ENCODE measurements at regions not wholly inside any gene's neighbourhood (a gene's known extent, or its start where the extent isn't known, plus 50 kb on each side); places are given as distances from the start of the nearest gene placed in this dataset.

DNA sequence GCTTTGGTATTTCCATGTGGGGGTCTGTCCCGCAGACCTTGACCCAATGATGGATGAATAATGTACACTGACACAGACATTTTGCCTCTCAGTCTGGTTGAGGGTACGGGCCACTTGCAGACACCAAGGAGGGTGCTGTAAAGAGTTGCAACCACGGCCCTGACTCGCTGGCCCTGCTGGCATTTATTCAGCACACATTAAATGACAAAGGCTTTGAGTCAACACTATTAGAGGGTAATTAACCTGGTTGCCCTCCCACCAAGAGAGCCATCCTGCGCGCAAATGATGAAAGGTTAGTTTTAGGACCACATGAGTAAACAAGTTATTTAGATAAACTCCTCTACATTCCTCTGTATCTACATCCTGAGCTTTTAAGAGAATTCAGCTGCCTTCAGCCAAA, 308.9 kb upstream of the MMS22L start:
- no peak for TF ChIP-seq POLR2A (IDR thresholded peaks at IDR 0.05)
- TF ChIP-seq, protein P1, sequence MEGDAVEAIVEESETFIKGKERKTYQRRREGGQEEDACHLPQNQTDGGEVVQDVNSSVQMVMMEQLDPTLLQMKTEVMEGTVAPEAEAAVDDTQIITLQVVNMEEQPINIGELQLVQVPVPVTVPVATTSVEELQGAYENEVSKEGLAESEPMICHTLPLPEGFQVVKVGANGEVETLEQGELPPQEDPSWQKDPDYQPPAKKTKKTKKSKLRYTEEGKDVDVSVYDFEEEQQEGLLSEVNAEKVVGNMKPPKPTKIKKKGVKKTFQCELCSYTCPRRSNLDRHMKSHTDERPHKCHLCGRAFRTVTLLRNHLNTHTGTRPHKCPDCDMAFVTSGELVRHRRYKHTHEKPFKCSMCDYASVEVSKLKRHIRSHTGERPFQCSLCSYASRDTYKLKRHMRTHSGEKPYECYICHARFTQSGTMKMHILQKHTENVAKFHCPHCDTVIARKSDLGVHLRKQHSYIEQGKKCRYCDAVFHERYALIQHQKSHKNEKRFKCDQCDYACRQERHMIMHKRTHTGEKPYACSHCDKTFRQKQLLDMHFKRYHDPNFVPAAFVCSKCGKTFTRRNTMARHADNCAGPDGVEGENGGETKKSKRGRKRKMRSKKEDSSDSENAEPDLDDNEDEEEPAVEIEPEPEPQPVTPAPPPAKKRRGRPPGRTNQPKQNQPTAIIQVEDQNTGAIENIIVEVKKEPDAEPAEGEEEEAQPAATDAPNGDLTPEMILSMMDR (IDR thresholded peaks at IDR 0.05): no peak
- Histone ChIP-seq H3K27me3 (no peaks in the 10 kb centered on the region), H3K36me3 (no peaks in the 10 kb centered on the region), H3K4me3 (no peak overlapping the region), H3K4me1 (peaks cover 0 to 8% (median 0%) of the 10 kb centered on the region in 12 donors), H3K27ac (no peak overlapping the region), H3K9me3 (no peaks in the 10 kb centered on the region)
- WGBS, 4 donors: 53 to 60% (median 56%) methylated on average over 6 of the region's 6 CpGs
- DNase-seq: no peak
- no peak for ATAC-seq
- intact Hi-C loops (cut with DNase I): no loop called here

DNA sequence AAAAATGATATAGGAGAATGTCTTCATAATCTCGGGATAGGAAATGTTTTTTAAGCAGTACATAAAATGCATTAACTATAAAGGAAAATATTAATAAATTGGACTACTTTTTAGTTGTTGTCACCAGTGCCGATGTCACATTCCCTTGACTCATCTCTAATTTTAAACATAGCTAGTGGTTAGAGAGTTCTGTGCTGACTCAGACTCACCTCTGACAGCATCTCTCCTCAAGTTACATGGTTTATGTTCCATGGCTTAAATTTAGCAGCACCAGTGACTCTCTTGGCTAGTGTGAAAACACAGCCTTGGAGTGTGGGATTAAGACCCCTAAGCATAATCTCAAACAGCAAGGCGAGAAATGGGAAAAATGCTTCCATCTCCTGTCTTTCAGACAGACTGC, 311.8 kb upstream of the MMS22L start:
- Histone ChIP-seq H3K27ac (peak overlapping the region in 9 of 12 donors; percentile 15 to 81 (median 58)), H3K27me3 (no peaks in the 10 kb centered on the region), H3K4me1 (peaks cover 0 to 8% (median 0%) of the 10 kb centered on the region in 12 donors), H3K36me3 (no peaks in the 10 kb centered on the region), H3K4me3 (no peak overlapping the region), H3K9me3 (no peaks in the 10 kb centered on the region)
- peak in 3 of 5 donors; percentile 12 to 26 (median 23) for DNase-seq
- peak; percentile 93 to 100 (median 98) for ATAC-seq
- TF ChIP-seq POLR2A (IDR thresholded peaks at IDR 0.05): no peak
- TF ChIP-seq, protein P1 (IDR thresholded peaks at IDR 0.05): no peak
- intact Hi-C loops (cut with DNase I): loop anchor here in 2 of 10 donors (2.0 to 5.0 kb wide), 2 partner anchors 72 to 74 kb away; no protein-coding TSS in a partner anchor
- 47 to 56% (median 55%) methylated on average over 3 of the region's 3 CpGs for WGBS, 4 donors

DNA sequence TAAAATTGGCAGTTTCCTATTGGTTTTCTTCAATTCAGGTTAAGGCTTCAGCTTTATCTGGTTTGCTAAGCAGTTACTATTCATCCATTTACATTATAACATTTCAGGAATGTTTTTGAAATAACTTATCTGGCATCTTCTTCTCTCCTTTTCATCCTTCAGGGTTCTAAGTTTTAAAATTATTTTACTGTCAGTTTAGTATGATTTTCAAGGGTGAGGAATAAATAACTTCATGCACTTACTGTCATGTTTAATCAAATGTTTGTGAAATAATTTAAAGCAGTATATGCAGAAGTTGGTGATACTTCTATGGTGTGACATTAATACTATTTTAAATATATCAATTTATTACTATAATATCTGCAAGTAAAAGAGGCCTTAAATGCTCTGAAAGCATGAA, 338.1 kb upstream of the MMS22L start:
- Histone ChIP-seq H3K9me3 (no peaks in the 10 kb centered on the region), H3K27me3 (no peaks in the 10 kb centered on the region), H3K27ac (no peak overlapping the region), H3K36me3 (no peaks in the 10 kb centered on the region), H3K4me3 (no peak overlapping the region), H3K4me1 (no peaks in the 10 kb centered on the region)
- TF ChIP-seq, protein P1 (IDR thresholded peaks at IDR 0.05): no peak
- no peak for TF ChIP-seq POLR2A (IDR thresholded peaks at IDR 0.05)
- intact Hi-C loops (cut with DNase I): no loop called here
- DNase-seq: no peak
- no peak for ATAC-seq

DNA sequence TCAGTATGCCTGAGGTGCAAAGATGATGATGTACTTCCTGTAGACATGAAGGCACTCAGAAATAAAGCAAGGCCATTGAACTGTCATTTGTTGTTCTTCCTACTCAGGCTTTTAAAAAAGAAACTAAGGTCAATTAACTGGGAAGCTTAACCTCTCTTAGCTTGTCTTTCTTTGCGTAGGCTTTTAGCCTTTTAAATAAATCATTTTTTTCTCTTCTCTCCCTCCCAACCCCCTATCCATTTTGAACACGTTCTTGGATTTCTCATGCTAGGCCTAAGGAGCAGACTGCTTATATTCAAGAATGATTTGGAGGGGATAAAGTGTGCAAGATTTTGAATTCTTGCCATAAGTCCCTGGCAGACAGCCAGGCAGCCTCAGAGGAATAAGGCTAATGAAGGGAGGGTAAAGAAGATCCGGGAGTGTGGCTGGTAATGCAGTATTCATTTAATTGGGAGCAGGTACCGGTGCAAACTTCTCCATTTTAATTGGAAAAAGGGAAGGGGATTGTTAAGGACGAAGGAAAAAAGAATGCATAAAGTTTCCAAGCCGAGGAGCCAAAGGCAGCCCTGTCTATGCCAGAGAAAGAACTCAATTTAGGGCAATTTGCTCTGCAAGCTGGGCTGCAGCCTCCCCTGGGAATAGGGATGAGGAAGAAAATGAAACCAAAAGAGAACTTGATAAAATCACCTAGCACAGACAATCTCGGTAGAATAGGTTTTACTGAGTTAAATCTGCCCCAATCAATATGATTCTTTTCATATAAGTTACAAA, 343.8 kb upstream of the MMS22L start:
- Histone ChIP-seq H3K36me3 (no peaks in the 10 kb centered on the region), H3K27me3 (no peaks in the 10 kb centered on the region), H3K27ac (no peak overlapping the region), H3K4me3 (peak overlapping the region in 4 of 12 donors; percentile 1 to 21 (median 4)), H3K9me3 (no peaks in the 10 kb centered on the region), H3K4me1 (peaks cover 0 to 4% (median 0%) of the 10 kb centered on the region in 12 donors)
- DNase-seq: no peak
- TF ChIP-seq, protein P1 (IDR thresholded peaks at IDR 0.05): no peak
- no peak for TF ChIP-seq POLR2A (IDR thresholded peaks at IDR 0.05)
- ATAC-seq: no peak
- WGBS, 4 donors: 45 to 56% (median 48%) methylated on average over 7 of the region's 7 CpGs
- intact Hi-C loops (cut with DNase I): no loop called here
